ENCODE measurements at regions not wholly inside any gene's neighbourhood (a gene's known extent, or its start where the extent isn't known, plus 50 kb on each side); places are given as distances from the start of the nearest gene placed in this dataset.

DNA sequence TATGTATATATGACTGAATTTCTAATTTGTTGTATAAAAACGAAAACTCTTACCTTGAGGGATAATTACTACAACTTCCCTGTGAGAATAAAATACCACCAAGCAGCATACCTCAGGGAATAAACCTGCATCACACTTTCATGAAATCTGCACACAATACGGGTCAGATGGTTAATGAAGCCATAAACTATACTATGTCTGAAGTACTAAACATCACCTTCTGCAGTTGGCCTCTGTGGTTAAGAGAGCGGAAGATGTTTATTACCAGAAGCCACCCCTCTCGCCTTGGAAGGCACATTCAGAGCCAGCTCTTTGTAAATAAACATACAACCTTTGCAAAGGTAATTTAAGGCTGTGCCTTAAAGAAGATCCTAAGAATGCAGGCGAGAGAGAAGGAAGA lies 462.1 kb upstream of the NR2F2 start:
- TF ChIP-seq, protein P1, sequence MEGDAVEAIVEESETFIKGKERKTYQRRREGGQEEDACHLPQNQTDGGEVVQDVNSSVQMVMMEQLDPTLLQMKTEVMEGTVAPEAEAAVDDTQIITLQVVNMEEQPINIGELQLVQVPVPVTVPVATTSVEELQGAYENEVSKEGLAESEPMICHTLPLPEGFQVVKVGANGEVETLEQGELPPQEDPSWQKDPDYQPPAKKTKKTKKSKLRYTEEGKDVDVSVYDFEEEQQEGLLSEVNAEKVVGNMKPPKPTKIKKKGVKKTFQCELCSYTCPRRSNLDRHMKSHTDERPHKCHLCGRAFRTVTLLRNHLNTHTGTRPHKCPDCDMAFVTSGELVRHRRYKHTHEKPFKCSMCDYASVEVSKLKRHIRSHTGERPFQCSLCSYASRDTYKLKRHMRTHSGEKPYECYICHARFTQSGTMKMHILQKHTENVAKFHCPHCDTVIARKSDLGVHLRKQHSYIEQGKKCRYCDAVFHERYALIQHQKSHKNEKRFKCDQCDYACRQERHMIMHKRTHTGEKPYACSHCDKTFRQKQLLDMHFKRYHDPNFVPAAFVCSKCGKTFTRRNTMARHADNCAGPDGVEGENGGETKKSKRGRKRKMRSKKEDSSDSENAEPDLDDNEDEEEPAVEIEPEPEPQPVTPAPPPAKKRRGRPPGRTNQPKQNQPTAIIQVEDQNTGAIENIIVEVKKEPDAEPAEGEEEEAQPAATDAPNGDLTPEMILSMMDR (IDR thresholded peaks at IDR 0.05; ENCODE audit: low read depth, low read length): no peak
- Histone ChIP-seq H3K9me3 (no peaks in the 10 kb centered on the region; the same call in none of the 2 replicates), H3K4me1 (no peaks in the 10 kb centered on the region), H3K4me3 (ENCODE audit: low read depth, low read length) (no peak overlapping the region), H3K27me3 (no peaks in the 10 kb centered on the region), H3K36me3 (no peaks in the 10 kb centered on the region)
- DNase-seq: no peak

DNA sequence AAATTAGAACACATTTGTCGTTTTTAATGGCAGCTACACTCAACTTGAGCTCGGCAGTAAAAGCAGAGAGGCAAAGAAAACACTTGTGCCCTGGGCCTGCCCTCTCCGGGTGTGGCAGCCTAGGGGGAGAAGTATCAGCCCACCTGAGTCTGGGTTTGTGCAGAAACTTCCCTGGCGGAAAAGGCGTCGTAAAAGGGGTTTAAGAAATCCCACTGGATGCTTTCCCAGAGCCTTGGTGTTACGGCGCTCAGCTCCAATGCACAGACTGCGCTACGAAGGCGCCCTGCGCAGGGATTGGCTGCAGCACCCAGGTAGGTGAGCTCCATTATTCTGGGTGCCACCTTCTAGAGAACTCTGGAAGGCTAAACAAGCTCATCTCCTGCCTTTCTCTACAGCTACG lies 461.5 kb upstream of the NR2F2 start:
- no peaks in the 10 kb centered on the region; the same call in none of the 2 replicates for H3K9me3 ChIP-seq
- H3K4me3 ChIP-seq (ENCODE audit: low read depth, low read length): no peak overlapping the region
- no peaks in the 10 kb centered on the region for H3K27me3 ChIP-seq
- no peaks in the 10 kb centered on the region for H3K36me3 ChIP-seq
- no peaks in the 10 kb centered on the region for H3K4me1 ChIP-seq
- DNase-seq: no peak
- TF ChIP-seq, protein P1 (IDR thresholded peaks at IDR 0.05; ENCODE audit: low read depth, low read length): no peak

DNA sequence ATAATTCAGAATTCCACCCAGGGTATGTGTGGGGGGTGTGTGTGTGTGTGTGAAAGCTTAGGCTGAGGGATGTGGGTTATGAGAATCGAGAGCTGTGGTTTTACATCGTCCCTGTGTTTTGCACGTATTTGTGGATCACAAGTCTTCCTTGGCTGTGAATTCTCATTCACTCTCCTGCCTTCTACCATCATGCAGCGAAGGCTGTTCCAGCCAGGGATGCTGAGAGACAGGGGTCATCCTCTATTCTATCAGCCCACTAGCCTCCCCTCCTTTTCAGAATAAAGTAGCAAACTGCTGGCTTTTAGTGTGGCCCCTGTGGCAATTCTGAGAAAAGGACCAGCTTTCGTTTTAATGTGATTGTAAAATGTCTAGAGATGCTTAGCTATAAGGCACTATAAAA lies 460.6 kb upstream of the NR2F2 start:
- no peak overlapping the region for H3K4me3 ChIP-seq (ENCODE audit: low read depth, low read length)
- no peaks in the 10 kb centered on the region for H3K4me1 ChIP-seq
- TF ChIP-seq, protein P1 (IDR thresholded peaks at IDR 0.05; ENCODE audit: low read depth, low read length): no peak
- H3K9me3 ChIP-seq: no peaks in the 10 kb centered on the region; the same call in none of the 2 replicates
- DNase-seq: no peak
- no peaks in the 10 kb centered on the region for H3K27me3 ChIP-seq
- H3K36me3 ChIP-seq: no peaks in the 10 kb centered on the region

DNA sequence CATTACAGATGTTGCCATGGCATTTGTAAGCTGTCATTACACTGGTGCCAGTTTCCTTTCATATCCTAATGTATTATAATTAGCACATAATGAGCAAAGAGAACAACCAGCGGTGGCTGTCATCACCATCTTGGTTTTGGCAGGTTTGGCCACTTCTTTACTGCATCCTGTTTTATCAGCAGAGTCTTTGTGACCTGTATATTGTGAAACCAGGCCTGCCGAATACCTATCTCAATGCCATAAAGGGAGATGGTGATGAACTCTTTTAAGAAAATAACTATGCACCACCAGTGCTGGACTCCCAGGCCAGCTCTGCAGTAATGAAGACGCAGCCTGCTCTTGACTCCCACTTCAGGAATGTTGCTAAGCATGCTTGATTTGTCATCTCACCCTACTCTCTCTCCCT lies 458.1 kb upstream of the NR2F2 start:
- no peaks in the 10 kb centered on the region for H3K4me1 ChIP-seq
- no peak overlapping the region for H3K4me3 ChIP-seq (ENCODE audit: low read depth, low read length)
- no peaks in the 10 kb centered on the region for H3K36me3 ChIP-seq
- TF ChIP-seq, protein P1 (IDR thresholded peaks at IDR 0.05; ENCODE audit: low read depth, low read length): no peak
- DNase-seq: no peak
- H3K27me3 ChIP-seq: no peaks in the 10 kb centered on the region
- no peaks in the 10 kb centered on the region; the same call in 1 of the 2 replicates for H3K9me3 ChIP-seq

DNA sequence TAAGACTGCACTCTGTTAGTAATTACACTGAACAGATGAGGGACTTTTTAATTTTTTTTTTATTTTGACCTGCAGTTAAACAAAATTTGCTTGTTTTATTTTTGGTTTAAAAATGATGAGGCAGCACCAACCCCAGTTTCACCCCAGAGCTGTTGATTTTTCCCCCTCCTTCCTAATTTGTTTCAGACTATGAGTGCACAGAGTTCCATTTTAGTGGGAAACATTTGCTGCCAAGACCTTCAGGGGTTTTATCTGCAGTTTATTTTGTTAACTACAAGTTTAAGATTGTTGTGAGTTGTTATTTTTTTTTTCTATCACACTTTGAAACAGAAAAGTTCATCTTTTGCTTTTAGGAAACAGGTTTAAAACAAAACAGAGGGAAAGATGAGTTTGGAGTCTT lies 455.9 kb upstream of the NR2F2 start:
- no peak for DNase-seq
- Histone ChIP-seq H3K4me1 (no peaks in the 10 kb centered on the region), H3K9me3 (no peaks in the 10 kb centered on the region; the same call in 1 of the 2 replicates), H3K4me3 (ENCODE audit: low read depth, low read length) (no peak overlapping the region), H3K27me3 (no peaks in the 10 kb centered on the region), H3K36me3 (no peaks in the 10 kb centered on the region)
- TF ChIP-seq, protein P1 (IDR thresholded peaks at IDR 0.05; ENCODE audit: low read depth, low read length): no peak

DNA sequence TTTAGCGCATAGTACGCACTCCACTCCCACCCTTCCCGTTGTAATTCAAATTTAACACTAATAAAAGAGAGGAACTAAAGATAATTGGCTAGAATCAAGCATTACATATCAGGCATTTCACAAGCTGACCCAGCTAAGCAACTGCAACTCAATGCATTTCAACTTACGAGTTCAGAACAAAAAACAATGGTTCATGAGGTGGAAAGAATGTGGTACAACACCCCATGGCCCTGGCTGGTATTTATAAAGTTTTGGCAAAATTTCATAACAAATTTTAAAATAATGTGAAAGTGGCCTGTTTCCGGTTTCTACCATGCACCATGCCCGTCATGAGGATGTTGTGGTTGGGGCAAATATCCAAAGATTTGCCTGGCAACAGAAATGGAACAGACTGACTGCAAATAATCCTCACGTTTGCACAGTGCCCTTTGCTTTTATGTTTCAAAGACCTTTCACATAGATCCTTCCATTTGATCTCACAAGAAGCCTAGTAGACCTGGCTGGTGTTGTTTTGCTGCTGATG lies 455.3 kb upstream of the NR2F2 start:
- no peaks in the 10 kb centered on the region for H3K4me1 ChIP-seq
- H3K4me3 ChIP-seq (ENCODE audit: low read depth, low read length): no peak overlapping the region
- H3K27me3 ChIP-seq: no peaks in the 10 kb centered on the region
- TF ChIP-seq, protein P1 (IDR thresholded peaks at IDR 0.05; ENCODE audit: low read depth, low read length): no peak
- DNase-seq: no peak
- no peaks in the 10 kb centered on the region; the same call in 1 of the 2 replicates for H3K9me3 ChIP-seq
- no peaks in the 10 kb centered on the region for H3K36me3 ChIP-seq
